HG03108 (cell line): ENCODE measurements at regions not wholly inside any gene's neighbourhood (a gene's known extent, or its start where the extent isn't known, plus 50 kb on each side); places are given as distances from the start of the nearest gene placed in this dataset.

Experiments
- ATAC-seq: cut with Tn5 transposase; IDR thresholded peaks from one replicate; pipeline ENCODE4 v1.9.1; 2021; ENCODE audit warnings: moderate library complexity; ENCODE audit not compliant: unreplicated experiment

GRCh38 chr12:66066137-66066928, 64.2 kb downstream of the LLPH start:
- ATAC-seq = peak; percentile 85

- ATAC-seq = no peak
Measured at GRCh38 chr12:66065641-66066136, 64.9 kb downstream of the LLPH start.

GRCh38 chr12:66065150-66065549, 65.4 kb downstream of the LLPH start:
- ATAC-seq = no peak

DNA sequence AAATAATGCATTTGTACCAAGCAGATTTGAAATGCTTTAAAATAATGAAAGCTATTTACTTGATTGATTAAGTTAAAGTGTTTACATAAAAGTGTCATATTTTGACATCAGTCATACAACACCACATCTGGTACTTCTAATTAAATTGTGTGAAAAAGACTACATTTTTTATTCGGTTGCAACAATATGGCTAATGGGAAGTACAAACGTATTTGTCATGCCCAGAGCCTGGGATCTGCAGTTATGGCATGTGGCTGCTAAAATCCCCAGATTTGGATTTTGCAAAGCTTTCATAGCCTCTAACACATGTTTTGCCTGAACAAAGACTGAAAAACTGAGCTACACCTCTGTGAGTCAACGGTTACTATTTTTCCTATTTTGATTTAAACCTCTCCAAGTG, 66.6 kb downstream of the LLPH start:
- no peak for ATAC-seq

DNA sequence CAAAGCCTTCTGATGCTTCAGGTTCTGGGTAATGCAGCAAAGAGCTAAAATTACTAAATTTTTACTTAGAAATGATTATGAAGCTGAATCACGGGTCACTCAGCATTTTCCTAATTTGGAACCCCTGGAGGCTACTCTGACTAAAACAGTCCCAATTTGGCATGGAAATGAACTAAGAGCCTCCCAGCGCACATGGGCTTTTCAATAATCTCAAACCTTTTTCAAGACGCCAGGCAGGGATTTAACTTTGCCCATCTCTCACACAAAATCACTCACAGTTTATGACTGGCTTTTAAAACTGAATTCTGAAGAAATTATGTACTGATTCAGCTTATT, 68.3 kb downstream of the LLPH start:
- ATAC-seq = no peak

GRCh38 chr12:66061557-66062289, 68.8 kb downstream of the LLPH start:
- ATAC-seq = no peak

- ATAC-seq = no peak
Measured at GRCh38 chr12:66061076-66061475, 69.5 kb downstream of the LLPH start.

DNA sequence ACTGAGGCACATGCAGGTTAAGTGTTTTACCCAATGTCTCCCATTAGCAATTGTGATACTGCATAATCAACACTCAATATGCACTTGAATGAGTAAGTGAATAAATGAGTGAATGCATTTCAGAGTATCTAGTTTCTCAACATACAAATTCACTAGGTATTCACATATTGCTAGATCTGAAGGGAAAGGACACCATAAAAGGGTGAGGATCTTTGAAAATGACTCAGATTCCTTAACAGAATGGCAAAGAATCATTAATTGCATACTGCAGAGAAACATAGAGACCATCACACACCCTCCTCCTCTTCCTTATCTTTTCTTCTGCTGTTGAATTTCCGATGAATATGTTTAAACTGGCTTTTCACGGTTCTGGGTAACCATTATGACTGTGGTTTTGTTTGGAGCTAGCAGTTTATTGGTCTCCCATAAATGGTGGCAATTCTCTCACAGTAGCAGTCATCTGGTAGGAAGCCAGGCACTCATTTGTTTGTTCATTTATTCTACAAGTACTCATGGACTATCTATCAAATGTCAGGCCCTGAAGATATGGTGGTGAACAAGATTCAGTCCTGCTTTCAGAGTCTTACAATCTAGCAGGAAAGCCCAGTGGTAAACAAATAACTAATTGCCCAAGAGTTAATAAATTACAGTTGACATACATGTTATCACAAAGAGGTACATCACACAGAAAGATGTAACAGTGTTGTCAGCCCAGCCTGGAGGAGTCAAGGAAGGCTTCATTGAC, 70.2 kb downstream of the LLPH start:
- no peak for ATAC-seq

GRCh38 chr12:66059666-66060065, 70.9 kb downstream of the LLPH start:
- ATAC-seq = no peak

DNA sequence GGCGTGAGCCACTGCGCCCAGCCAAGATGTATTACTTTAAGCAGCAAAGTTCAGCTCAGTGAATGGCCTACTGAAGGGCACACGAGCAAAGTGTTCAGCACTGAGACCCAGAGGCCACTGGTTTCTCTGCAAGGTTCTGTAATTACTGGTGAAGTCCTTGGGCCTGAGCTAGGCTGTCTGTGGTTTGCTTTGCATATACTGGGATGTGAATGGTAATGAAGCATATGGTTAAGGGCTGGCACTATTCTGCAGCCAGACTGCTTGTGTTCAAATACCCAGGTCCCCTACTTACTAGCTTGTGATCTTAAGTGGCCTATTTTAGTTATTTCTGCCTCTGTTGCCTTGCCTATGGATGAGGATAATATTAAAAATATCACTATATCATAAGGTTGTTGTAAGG, 72.0 kb downstream of the LLPH start:
- no peak for ATAC-seq

DNA sequence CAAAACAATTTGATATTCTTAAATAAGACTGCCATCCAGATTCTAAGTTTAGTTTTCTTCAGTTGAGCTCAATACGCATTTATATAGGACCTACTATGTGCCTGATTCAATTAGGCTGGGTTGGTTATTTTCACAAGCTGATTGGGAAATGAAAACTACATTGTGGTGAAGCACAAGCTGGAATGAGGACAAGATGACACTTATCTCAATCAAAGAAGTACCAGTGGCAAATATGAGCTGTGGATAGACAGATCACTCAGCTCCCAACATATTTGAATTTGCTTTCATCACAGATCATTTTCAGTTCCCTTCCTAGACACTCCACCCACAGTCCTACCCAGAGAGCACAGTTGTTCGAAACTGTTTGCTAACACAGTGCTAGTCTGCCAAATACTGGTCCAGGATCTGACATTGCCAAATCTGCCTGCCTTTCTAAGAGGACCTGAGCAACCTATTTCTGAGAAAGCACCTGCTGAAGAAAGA, 74.7 kb downstream of the LLPH start:
- peak; percentile 78 for ATAC-seq

DNA sequence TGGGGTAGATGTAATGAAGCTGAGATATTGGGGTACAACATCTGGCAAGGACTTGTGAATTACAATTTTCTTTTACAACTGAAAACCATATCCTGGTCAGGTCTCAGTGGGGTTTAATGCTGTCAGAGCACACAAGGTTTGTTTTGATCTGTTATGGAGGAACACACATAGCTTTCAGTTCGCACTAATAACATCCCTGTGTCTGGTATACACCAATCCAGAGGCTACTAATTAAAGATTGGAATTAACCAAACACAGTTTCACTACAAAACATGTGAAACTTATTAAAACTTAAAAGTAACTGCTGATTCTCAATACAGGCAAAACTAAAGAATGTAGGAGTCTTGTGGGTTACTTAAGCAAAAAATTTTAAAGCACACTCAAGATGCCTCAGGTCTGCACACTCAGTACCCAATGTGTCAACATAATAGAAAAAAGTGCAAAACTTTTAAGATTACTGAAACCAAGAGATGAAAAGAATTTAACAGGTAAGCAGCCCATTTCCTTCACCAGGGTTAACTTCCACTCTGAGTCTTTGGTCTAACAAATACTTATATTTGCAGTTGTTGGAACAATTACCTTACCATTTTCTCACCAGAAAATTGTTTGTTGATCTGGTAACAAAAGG, 77.4 kb downstream of the LLPH start:
- ATAC-seq = no peak

DNA sequence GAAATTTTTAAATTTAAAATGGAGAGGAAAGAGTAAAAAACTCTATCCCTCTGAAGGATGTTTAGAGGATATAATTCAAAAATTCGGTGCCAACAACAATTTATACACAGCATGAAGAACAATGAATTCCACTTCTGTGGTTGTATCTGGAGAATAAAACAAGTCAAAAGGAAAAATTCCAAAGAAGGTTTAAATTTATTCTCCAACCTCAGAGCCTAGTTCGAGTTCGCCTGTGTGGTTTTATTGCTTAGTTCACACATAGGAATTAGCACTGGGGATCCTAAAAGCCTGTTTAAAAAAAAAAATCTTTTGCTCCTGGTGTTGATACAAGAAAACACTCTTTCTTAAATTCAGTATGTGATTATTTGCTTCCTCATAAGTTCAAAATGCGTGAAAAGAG, 79.2 kb downstream of the LLPH start:
- ATAC-seq = no peak

DNA sequence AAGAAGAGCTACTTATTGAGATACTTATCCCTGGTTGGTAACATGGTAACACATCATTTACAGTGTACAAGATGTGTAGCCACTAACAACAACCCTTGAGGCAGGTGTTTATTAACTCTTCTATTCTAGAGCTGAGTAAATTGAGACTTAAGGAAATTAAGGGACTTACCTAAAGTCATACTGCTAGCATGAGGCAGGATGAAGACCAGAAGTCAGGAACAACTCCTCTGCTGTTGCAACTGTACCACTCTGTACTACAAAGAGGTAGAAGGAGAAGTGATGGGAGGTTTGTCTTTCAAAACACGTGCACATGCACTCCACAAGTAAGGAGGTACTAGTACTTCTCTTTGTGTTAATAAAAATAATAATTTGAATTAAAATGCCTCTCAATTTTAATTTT, 79.9 kb downstream of the LLPH start:
- ATAC-seq = no peak

GRCh38 chr12:66050283-66050576, 80.3 kb downstream of the LLPH start:
- no peak for ATAC-seq

DNA sequence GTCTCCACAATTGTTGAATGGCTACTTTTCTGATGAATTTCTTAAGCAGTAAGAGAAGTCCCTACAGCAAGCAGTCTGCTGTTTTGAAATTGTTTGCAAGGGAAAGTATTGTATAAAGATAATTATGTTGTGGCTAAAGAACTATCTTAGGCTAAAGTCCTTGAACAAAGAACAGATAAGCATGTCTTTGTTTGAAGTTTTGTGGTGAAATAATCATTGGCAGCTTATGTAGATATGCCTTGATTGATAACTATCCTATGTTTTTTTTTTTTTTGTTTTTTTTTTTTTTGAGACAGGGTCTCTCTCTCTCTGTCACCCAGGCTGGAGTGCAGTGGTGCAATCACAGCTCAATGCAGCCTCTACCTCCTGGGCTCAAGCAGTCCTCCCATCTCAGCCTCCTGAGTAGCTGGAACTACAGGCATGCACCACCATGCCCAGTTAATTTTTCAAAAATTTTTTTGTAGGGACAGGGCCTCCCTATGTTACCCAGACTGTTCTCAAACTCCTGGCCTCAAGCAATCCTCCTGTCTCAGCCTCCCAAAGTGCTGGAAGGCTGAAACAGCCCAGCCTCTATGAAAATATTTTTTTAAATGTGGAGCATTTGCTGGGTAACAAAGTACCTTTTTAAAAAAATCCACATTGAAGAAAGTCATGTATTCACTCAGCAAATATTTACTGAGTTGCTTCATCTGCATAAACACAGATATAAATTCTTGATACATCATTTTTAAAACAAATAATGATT, 80.8 kb downstream of the LLPH start:
- ATAC-seq = no peak

DNA sequence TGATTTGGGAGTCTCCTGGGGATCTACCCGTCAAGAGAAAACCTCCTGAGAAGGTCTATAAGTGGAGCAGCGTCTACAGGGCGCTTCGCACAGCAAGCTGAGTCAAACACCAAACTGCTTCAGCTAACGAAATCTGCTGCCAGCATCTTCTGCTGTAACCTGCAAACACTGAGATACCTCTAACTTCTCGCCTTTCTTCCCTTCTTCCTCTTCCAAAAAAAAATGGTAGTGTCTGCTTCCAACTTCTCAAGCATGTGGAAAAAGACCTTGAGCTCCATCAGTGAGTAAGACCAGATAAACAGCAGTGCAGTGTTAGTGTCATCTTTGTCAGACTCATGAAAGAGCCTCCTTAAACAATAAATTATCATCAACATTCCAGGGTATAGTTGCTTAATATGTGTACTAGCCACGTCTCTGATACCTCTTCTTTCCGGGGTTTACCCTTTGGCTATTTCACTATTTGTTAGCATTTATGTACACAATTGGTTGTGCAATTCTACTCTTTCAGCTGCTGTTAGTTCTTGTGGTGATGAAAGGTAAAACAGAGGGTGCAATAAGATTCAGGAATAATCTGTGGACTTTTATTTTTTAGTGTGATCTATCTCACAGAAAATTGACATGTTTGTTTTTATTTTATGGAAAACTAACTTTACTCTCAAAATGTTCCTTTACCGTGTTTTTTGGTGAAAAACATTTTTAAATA, 81.6 kb downstream of the LLPH start:
- no peak for ATAC-seq

DNA sequence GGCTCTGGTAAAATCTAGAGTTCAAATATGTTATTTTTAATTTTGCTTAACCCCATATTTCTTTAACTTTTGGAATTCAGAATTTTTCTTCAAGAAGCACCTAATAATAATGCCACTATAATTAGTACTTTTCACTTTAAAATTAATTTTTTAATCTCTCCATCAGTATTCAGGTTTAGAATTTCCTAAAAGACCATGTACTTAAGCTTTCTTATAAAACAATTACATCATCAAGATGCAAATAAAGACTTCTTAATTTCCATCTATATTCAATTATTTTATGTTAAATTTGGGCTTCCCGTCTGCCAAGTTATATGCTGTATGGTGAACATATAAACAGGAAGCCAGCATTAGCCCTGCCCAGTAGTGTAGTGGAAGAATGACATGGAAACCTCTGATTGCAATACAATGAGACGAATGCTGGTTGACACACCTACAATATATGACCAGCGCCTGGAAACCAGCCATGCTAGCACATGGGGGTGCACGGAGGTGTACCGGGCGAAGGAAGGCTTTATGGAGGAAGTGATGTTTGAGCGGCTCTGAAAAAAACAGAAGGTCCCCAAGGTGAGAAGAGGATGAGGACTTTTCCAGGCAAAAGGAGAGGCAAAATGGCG, 82.2 kb downstream of the LLPH start:
- no peak for ATAC-seq

GRCh38 chr12:66047411-66048021, 83.0 kb downstream of the LLPH start:
- peak; percentile 92 for ATAC-seq
